Neural crest cell (in vitro differentiated cells): ENCODE measurements at regions not wholly inside any gene's neighbourhood (a gene's known extent, or its start where the extent isn't known, plus 50 kb on each side); places are given as distances from the start of the nearest gene placed in this dataset.

Experiments
- DNase-seq: peaks from one replicate; pipeline ENCODE4 v3.0.0; 2021; ENCODE audit warnings: low read depth, mixed read lengths, low spot score
- H3K27ac Mint-ChIP-seq: one replicate; pipeline ENCODE4 v1.8.0; 2021; ENCODE audit warnings: mild to moderate bottlenecking, mixed read lengths; ENCODE audit not compliant: unreplicated experiment
- H3K27me3 Mint-ChIP-seq: 2 replicates; pipeline ENCODE4 v1.8.0; 2021; ENCODE audit warnings: low read depth, mild to moderate bottlenecking, mixed read lengths
- H3K36me3 Mint-ChIP-seq: 2 replicates; pipeline ENCODE4 v1.8.0; 2021; ENCODE audit warnings: low read depth, mild to moderate bottlenecking, mixed read lengths
- H3K4me1 Mint-ChIP-seq: 2 replicates; pipeline ENCODE4 v1.8.0; 2021; ENCODE audit warnings: mixed read lengths
- H3K4me3 Mint-ChIP-seq: one replicate; pipeline ENCODE4 v1.8.0; 2021; ENCODE audit warnings: mild to moderate bottlenecking, mixed read lengths
- H3K9me3 Mint-ChIP-seq: 2 replicates; pipeline ENCODE4 v1.8.0; 2021; ENCODE audit warnings: mixed read lengths
- CTCF ChIP-seq: fragments of 200-600 bp; sonication (generic); conservative IDR thresholded peaks from 2 replicates; pipeline ENCODE4 v1.5.0; 2021; ENCODE audit warnings: antibody characterized with exemption, mild to moderate bottlenecking

- H3K9me3 Mint-ChIP-seq: no peaks in the 10 kb centered on the region
- no peak for DNase-seq
- TF ChIP-seq CTCF: no peak
- no peaks in the 10 kb centered on the region for H3K27me3 Mint-ChIP-seq
- H3K36me3 Mint-ChIP-seq: no peaks in the 10 kb centered on the region
- H3K4me1 Mint-ChIP-seq: peaks cover 5% of the 10 kb centered on the region
- no peak overlapping the region for H3K27ac Mint-ChIP-seq
- H3K4me3 Mint-ChIP-seq: no peak overlapping the region
These were observed 149.4 kb upstream of the FBXL7 start for GRCh38 chr5:15350614-15351013.

GRCh38 chr5:15346738-15347137, 153.2 kb upstream of the FBXL7 start:
- no peak for DNase-seq
- TF ChIP-seq CTCF: no peak
- H3K27ac Mint-ChIP-seq: no peak overlapping the region

GRCh38 chr5:15344954-15345353, 155.0 kb upstream of the FBXL7 start:
- Mint-ChIP-seq H3K9me3 (no peaks in the 10 kb centered on the region), H3K36me3 (no peaks in the 10 kb centered on the region), H3K4me3 (no peak overlapping the region), H3K4me1 (no peaks in the 10 kb centered on the region), H3K27ac (no peak overlapping the region), H3K27me3 (no peaks in the 10 kb centered on the region)
- no peak for TF ChIP-seq CTCF
- no peak for DNase-seq

More at GRCh38 chr5:15346738-15347137, 153.2 kb upstream of the FBXL7 start:
- Mint-ChIP-seq H3K36me3 (no peaks in the 10 kb centered on the region), H3K4me3 (no peak overlapping the region), H3K27me3 (no peaks in the 10 kb centered on the region), H3K4me1 (no peaks in the 10 kb centered on the region), H3K9me3 (no peaks in the 10 kb centered on the region)

GRCh38 chr5:15338546-15338945, 161.4 kb upstream of the FBXL7 start:
- no peaks in the 10 kb centered on the region for H3K36me3 Mint-ChIP-seq
- no peak for TF ChIP-seq CTCF
- H3K27ac Mint-ChIP-seq: no peak overlapping the region
- H3K4me3 Mint-ChIP-seq: no peak overlapping the region
- H3K27me3 Mint-ChIP-seq: no peaks in the 10 kb centered on the region
- DNase-seq: no peak
- no peaks in the 10 kb centered on the region for H3K9me3 Mint-ChIP-seq
- H3K4me1 Mint-ChIP-seq: no peaks in the 10 kb centered on the region

- H3K4me1 Mint-ChIP-seq: no peaks in the 10 kb centered on the region
- TF ChIP-seq CTCF: no peak
These were observed 165.3 kb upstream of the FBXL7 start for GRCh38 chr5:15334551-15335266.

More at GRCh38 chr5:15334551-15335266, 165.3 kb upstream of the FBXL7 start:
- H3K27me3 Mint-ChIP-seq: no peaks in the 10 kb centered on the region
- H3K4me3 Mint-ChIP-seq: no peak overlapping the region
- H3K9me3 Mint-ChIP-seq: peaks cover 7% of the 10 kb centered on the region
- DNase-seq: no peak
- H3K27ac Mint-ChIP-seq: no peak overlapping the region
- H3K36me3 Mint-ChIP-seq: no peaks in the 10 kb centered on the region
